Heart left ventricle (tissue), 13 donors: ENCODE measurements at regions not wholly inside any gene's neighbourhood (a gene's known extent, or its start where the extent isn't known, plus 50 kb on each side); places are given as distances from the start of the nearest gene placed in this dataset.

ENCODE experiments used
- CTCF ChIP-seq, 12 donors: fragments of 200-600 bp; sonication (generic) in 4 of 12; IDR thresholded peaks; one replicate each; pipeline versions ENCODE4 v1.5.0 to v1.8.0; 2018 to 2022; ENCODE audit warnings: antibody characterized with exemption in 12 of 12, mild to moderate bottlenecking in 5 of 12
- POLR2A ChIP-seq, 2 donors: fragments of 450-650 bp; IDR thresholded peaks; one replicate each; pipeline ENCODE4 v1.6.1; 2017; ENCODE audit warnings: antibody characterized with exemption in 2 of 2, mild to moderate bottlenecking in 2 of 2, moderate library complexity in 2 of 2
- donor health status: ischemic (EF 13 %, LVEDD 7.1; RV severe dilation, severe dysfunction).
- donor health status: DM: no; HTN: yes; CAD: no.
- donor health status: DM: no; HTN: no; CAD: no.
- donor health status: ischemic (EF 25% LVEDD 6.9; RV normal size, moderate dysfunction).
- donor health status: ischemic (EF 25% LVEDD 5.7; RV mildly dilated, moderate dysfunction).
- donor health status: ischemic (EF 35%, LVEDD 5.7; RV mildly dilated, moderate dysfunction).
- donor health status: nonischemic (EF 11% LVEDD 7.7; RV severe dilation, severe dysfunction).
- donor health status: DM: yes; HTN: yes; CAD: no.
- donor health status: PGD.
- donor health status: ischemic (EF 29% LVEDD 5.4; RV normal size, mild dysfunction).
- donor health status: nonischemic (EF 23%, LVEDD 6.1; RV moderate dilation, normal function).

GRCh38 chr12:44960856-44961255 lies 84.7 kb upstream of the NELL2 start:
- TF ChIP-seq CTCF (IDR thresholded peaks at IDR 0.05), result no peak
- no peak for TF ChIP-seq POLR2A (IDR thresholded peaks at IDR 0.05)
